Suprapubic skin (tissue), 4 donors: ENCODE measurements at regions not wholly inside any gene's neighbourhood (a gene's known extent, or its start where the extent isn't known, plus 50 kb on each side); places are given as distances from the start of the nearest gene placed in this dataset.
"Not testable (repeated sequence)": the region's sequence is repeated elsewhere in the genome, so short reads cannot be mapped to it uniquely, and the experiment has no call there.

Experiments
- DNase-seq, 2 donors: peaks; one replicate each; pipeline ENCODE4 v3.0.0-alpha.2; 2019; ENCODE audit warnings: low spot score in 2 of 2
- H3K27ac ChIP-seq: fragments of 200-600 bp; sonication (generic); one replicate; pipeline ENCODE4 v1.5.1; 2019
- H3K27me3 ChIP-seq: fragments of 200-600 bp; sonication (generic); one replicate; pipeline ENCODE4 v1.5.1; 2019
- H3K36me3 ChIP-seq: fragments of 200-600 bp; sonication (generic); one replicate; pipeline ENCODE4 v1.5.1; 2019
- H3K4me1 ChIP-seq: fragments of 200-600 bp; sonication (generic); one replicate; pipeline ENCODE4 v1.5.1; 2019
- H3K4me3 ChIP-seq: fragments of 200-600 bp; sonication (generic); one replicate; pipeline ENCODE4 v1.5.1; 2019; ENCODE audit warnings: mild to moderate bottlenecking
- H3K9me3 ChIP-seq: fragments of 200-600 bp; sonication (generic); one replicate; pipeline ENCODE4 v1.5.1; 2019
- EP300 ChIP-seq: sonication (generic); formaldehyde crosslinking; IDR thresholded peaks from one replicate; pipeline ENCODE4 v1.6.1; 2017; ENCODE audit warnings: antibody characterized with exemption
- POLR2A ChIP-seq, 2 donors: fragments of 450-650 bp; IDR thresholded peaks; one replicate each; pipeline ENCODE4 v1.6.1; 2017; ENCODE audit warnings: antibody characterized with exemption in 2 of 2, mild to moderate bottlenecking in 2 of 2, moderate library complexity in 2 of 2
- POLR2AphosphoS5 ChIP-seq, 3 donors: sonication (generic); formaldehyde crosslinking; IDR thresholded peaks; one replicate each; pipeline ENCODE4 v1.6.1; 2017; ENCODE audit warnings: antibody characterized with exemption in 3 of 3
- WGBS: methylation state at CpG from one replicate; pipeline ENCODE4 v1.1.5; 2018; 5-methylcytosine and 5-hydroxymethylcytosine counted together
- TF ChIP-seq, protein P1 (sequence below), 2 donors: fragments of 200-600 bp in 1 of 2; fragments of 450-650 bp in 1 of 2; sonication (generic) in 1 of 2; IDR thresholded peaks; one replicate each; pipeline ENCODE4 v1.5.1; 2016 to 2019; ENCODE audit warnings: antibody characterized with exemption in 2 of 2, mild to moderate bottlenecking in 1 of 2, moderate library complexity in 1 of 2

DNA sequence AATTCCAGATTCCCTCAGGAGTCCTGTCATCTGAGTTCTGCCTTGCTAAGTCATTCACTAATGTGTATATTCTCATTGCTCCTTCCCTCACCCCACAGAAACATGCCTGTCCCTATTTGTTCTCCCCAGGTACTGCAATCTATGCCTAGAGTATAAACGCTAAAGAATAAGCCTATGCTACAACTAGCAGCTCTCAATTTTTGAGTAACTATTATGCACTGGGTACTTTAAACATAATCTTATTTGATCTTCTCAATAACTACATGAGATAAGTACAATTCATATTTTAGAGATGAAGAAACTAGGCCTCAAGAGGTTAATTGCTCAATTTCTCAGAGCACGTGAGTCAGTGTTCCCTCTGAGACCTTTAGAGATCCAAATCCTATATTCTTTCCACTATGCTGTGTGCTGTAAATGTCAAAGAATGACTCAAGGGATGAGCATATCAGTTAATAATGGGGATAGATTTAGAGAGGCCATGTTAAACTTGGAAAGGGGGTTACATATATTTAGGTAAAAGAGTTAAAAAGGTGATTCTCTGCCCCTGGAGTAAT is 423.8 kb upstream of the ADGRB3 start:
- no peak overlapping the region for H3K27ac ChIP-seq
- TF ChIP-seq POLR2A (IDR thresholded peaks at IDR 0.05): no peak
- no peak for TF ChIP-seq POLR2AphosphoS5 (IDR thresholded peaks at IDR 0.05)
- TF ChIP-seq, protein P1, sequence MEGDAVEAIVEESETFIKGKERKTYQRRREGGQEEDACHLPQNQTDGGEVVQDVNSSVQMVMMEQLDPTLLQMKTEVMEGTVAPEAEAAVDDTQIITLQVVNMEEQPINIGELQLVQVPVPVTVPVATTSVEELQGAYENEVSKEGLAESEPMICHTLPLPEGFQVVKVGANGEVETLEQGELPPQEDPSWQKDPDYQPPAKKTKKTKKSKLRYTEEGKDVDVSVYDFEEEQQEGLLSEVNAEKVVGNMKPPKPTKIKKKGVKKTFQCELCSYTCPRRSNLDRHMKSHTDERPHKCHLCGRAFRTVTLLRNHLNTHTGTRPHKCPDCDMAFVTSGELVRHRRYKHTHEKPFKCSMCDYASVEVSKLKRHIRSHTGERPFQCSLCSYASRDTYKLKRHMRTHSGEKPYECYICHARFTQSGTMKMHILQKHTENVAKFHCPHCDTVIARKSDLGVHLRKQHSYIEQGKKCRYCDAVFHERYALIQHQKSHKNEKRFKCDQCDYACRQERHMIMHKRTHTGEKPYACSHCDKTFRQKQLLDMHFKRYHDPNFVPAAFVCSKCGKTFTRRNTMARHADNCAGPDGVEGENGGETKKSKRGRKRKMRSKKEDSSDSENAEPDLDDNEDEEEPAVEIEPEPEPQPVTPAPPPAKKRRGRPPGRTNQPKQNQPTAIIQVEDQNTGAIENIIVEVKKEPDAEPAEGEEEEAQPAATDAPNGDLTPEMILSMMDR (IDR thresholded peaks at IDR 0.05): no peak
- TF ChIP-seq EP300: no peak
- no peaks in the 10 kb centered on the region for H3K27me3 ChIP-seq
- no peaks in the 10 kb centered on the region for H3K9me3 ChIP-seq
- H3K36me3 ChIP-seq: no peaks in the 10 kb centered on the region
- DNase-seq: no peak
- WGBS: 82% methylated on average over 2 of the region's 2 CpGs
- H3K4me3 ChIP-seq: no peak overlapping the region
- H3K4me1 ChIP-seq: no peaks in the 10 kb centered on the region

DNA sequence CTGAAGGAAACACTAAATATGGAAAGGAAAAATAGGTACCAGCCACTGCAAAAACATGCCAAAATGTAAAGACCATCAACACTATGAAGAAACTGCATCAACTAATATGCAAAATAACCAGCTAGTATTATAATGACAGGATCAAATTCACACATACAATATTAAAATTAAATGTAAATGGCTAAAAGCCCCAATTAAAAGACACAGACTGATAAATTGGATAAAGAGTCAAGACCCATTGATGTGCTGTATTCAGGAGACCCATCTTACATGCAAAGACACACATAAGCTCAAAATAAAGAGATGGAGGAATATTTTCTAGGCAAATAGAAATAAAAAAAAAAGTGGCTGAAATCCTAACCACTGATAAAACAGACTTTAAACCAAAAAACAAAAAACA is 427.5 kb upstream of the ADGRB3 start:
- H3K27me3 ChIP-seq, H3K36me3 ChIP-seq, H3K4me3 ChIP-seq, H3K9me3 ChIP-seq, H3K4me1 ChIP-seq, H3K27ac ChIP-seq, DNase-seq: not testable (repeated sequence)

DNA sequence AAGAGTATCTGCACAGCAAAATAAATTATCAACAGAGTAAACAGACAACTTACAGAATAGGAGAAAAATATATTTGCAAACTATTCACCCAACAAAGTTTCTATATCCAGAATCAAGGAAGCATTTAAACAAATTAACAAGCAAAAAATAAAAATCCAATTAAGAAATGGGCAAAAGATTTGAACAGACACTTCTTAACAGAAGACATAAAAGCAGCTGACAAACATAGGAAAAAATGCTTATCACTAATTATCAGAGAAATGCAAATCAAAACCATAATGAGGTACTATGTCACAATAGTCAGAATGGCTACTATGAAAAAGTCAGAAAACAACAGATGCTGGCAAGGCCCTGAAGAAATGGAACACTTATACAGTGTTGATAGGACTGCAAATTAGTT is 434.2 kb upstream of the ADGRB3 start:
- Histone ChIP-seq H3K4me1 (no peaks in the 10 kb centered on the region), H3K27me3 (no peaks in the 10 kb centered on the region), H3K4me3 (no peak overlapping the region), H3K36me3 (no peaks in the 10 kb centered on the region), H3K9me3 (peaks cover 10% of the 10 kb centered on the region), H3K27ac (no peak overlapping the region)
- no peak for DNase-seq
- TF ChIP-seq EP300 (no peak), POLR2A (IDR thresholded peaks at IDR 0.05) (no peak), POLR2AphosphoS5 (IDR thresholded peaks at IDR 0.05) (no peak)
- TF ChIP-seq, protein P1 (IDR thresholded peaks at IDR 0.05): no peak

DNA sequence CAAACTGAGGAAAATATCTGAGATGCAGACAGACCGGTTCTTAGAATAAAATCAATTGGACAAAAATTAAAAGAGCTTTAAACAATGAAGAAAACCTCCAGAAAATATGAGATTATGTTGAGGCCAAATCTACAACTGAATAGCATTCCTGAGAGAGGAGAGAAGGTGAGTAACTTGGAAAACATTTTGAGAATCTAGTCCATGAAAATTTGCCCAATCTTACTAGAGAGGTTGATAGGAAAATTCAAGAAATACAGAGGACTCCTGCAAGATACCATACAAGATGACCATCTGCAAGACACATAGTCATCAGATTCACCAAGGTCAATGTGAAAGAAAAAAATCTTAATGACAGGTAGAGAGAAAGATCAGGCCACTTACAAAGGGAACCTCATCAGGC is 437.7 kb upstream of the ADGRB3 start:
- H3K27ac ChIP-seq: no peak overlapping the region
- H3K36me3 ChIP-seq: no peaks in the 10 kb centered on the region
- WGBS: 100% methylated on average over 1 of the region's 1 CpG
- no peaks in the 10 kb centered on the region for H3K4me1 ChIP-seq
- no peak for DNase-seq
- no peaks in the 10 kb centered on the region for H3K27me3 ChIP-seq
- TF ChIP-seq, protein P1 (IDR thresholded peaks at IDR 0.05): no peak
- TF ChIP-seq POLR2A (IDR thresholded peaks at IDR 0.05) (no peak), EP300 (no peak), POLR2AphosphoS5 (IDR thresholded peaks at IDR 0.05) (no peak)
- peaks cover 6% of the 10 kb centered on the region for H3K9me3 ChIP-seq
- no peak overlapping the region for H3K4me3 ChIP-seq

DNA sequence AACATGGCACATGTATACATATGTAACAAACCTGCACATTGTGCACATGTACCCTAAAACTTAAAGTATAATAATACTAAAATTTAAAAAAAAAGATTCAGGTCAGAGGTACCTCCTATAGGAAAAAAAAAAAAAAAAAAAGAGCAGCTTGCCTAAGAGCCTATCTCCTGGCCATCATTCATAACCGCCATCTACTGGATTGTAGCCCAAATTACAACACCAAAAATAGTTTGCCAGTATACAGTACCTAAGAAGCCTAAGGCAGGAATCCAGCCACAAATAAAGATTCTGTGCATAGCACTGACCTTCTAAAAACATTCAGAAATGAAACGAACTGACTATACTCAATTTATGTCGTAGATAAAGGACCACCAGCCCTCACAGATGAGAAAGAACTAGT is 438.4 kb upstream of the ADGRB3 start:
- Histone ChIP-seq H3K27me3 (no peaks in the 10 kb centered on the region), H3K36me3 (no peaks in the 10 kb centered on the region), H3K9me3 (peaks cover 6% of the 10 kb centered on the region), H3K4me1 (no peaks in the 10 kb centered on the region), H3K4me3 (no peak overlapping the region), H3K27ac (no peak overlapping the region)
- WGBS: 38% methylated on average over 3 of the region's 3 CpGs
- no peak for TF ChIP-seq EP300
- TF ChIP-seq, protein P1 (IDR thresholded peaks at IDR 0.05): no peak
- TF ChIP-seq POLR2AphosphoS5 (IDR thresholded peaks at IDR 0.05): no peak
- TF ChIP-seq POLR2A (IDR thresholded peaks at IDR 0.05): no peak
- DNase-seq: no peak

DNA sequence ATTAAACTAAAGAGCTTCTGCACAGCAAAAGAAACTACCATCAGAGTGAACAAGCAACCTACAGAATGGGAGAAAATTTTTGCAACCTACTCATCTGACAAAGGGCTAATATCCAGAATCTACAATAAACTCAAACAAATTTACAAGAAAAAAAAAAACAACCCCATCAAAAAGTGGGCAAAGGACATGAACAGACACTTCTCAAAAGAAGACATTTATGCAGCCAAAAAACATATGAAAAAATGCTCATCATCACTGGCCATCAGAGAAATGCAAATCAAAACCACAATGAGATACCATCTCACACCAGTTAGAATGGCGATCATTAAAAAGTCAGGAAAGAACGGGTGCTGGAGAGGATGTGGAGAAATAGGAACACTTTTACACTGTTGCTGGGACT is 439.3 kb upstream of the ADGRB3 start:
- not testable (repeated sequence) for DNase-seq
- WGBS: 90% methylated on average over 2 of the region's 2 CpGs

More for the DNA sequence above, 439.3 kb upstream of the ADGRB3 start:
- not testable (repeated sequence) for H3K4me3 ChIP-seq, H3K4me1 ChIP-seq, H3K36me3 ChIP-seq, H3K27ac ChIP-seq, H3K27me3 ChIP-seq, H3K9me3 ChIP-seq
